HL-60/S4 (cell line): ENCODE measurements at regions not wholly inside any gene's neighbourhood (a gene's known extent, or its start where the extent isn't known, plus 50 kb on each side); places are given as distances from the start of the nearest gene placed in this dataset.

Experiments used
- in situ Hi-C: fragments of 300-500 bp; cut with MboI; formaldehyde crosslinking; loops from 2 replicates; pipeline ENCODE4 v1.14.3; 2022; ENCODE audit warnings: low sequenced_read_pairs

DNA sequence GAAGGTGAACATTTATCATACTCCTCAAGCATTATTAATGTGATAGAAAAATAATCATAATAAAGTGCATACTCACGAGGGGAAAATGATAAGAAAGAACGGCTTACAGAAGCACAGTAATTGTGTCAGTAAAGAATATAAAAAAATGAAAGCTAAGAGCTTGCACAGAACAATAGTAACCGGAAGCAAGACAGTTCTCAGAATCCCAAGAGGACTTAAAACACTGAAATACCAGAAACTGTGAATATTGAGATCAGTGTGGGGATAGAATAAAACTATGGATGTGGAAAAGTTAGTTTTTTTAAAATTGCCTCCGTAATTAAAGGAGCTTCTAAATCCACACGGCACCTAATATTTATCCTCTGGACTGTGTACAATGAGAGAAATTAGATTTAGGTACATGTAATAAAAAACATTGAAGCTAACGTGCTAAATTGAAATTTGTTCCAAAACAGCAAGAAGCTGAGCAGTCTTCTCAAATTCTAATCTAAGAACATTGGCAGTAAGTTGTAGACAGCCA lies 482.7 kb downstream of the SLITRK6 start:
- in situ Hi-C loops, result no loop called here

DNA sequence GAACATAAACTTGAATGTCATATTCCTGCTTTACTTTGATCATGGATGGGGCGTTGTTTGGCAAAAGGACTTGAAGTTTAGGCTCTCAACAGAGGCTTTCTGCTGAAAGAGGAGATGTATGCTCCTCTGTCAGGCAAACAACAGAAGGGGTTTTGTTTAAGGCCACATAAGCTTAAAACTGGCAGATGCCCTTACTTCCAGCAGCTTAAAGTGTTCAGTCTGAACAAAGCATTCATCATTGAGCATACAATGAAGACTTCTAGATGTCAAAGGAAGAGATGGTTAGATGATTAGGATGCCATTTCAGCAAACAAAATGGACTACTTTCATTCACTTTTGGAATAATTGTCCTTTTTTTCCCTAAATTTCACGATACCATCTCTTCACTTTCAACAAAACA lies 484.5 kb downstream of the SLITRK6 start:
- in situ Hi-C loops, result no loop called here

DNA sequence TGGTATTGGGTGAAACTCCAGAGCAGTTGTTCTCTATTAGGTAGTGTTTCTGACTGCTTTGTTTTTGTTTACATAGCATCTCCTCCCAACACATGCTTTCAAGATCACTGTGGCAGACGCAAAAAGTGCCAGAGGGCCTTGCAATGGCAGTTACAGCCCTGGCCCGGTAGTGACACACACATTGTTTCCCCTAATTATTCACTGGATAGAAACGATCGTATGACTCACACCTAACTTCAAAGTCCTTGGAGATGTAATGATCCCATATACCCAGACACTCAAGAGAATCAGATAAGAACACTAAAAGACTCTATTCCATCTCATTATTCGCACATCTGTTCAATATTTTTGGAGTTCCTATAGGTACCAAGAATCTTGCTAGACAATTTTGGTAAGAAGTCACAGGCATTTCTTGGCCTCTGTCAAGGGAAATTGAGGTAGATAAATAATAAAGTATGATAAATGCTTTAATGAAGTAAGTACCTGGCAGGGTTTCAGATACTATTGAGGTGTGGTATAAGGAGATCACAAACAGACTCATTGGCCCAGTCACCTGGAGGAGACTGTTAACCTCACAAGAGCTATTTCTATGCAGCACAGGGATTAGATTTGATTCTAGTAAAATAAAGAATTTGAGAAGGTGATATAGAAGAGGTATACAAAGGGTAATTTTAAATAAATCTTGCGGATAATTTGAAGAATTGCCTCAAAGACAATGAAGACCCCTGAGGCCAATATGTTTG lies 485.3 kb downstream of the SLITRK6 start:
- in situ Hi-C loops, result no loop called here

DNA sequence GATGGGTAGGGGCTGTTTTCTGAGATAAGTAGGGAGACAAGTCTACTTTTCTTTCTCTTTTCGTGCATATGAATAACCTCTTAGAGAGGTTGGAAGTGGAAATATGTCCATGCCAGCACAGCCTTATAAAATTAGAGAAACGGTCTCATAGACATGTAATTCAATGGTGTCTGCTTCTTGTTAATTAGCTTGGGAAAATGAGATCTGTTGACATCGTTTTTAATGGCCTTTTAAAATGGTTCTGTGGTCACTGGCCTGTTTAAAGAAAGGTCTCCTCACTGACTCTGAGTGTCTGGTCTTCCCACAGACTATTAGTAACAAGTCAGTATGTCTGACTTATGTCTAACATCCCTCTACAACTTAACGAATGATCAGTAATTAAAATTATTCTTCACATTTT lies 487.1 kb downstream of the SLITRK6 start:
- in situ Hi-C loops, result no loop called here

DNA sequence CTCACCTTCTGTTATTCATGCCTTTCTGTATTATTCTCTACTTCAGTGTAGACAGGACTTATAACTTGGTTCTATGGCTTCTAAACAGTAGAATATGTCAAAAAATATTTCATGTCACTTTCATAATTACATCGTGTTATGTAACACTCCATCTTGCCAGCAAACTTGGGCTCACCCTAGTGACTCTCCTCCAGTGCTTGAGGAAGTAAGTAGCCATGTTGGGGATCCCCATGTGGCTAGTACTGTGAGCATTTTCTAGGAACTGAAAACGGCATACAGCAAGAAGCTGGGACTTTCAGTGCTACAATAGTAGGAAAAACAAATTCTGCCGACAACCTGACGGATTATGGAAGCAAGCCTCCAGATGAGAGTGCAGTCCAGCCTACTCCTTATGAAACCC lies 495.6 kb downstream of the SLITRK6 start:
- in situ Hi-C loops, result no loop called here

DNA sequence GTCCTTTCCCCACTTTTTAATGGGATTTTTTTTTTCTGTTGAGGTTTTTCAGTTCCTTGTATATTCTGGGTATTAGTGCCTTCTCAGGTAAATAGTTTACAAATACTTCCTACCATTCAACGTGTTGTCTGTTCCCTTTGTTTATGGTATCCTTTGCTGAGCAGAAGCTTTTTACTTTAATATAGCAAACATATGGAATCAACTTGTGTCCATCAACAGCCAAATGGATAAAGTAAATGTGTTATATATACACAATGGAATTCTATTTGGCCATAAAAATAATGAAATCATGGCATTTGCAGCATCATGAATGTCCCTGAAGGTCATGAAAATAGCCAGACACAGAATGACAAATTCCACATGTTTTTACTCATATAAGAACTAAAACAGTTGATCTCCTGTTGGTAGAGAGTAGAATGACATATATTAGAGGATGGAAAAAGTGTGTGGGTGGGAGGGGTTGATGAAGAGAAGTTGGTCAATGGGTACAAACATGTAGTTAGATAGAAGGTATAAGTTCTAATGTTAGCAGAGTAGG lies 500.8 kb downstream of the SLITRK6 start:
- in situ Hi-C loops, result no loop called here

DNA sequence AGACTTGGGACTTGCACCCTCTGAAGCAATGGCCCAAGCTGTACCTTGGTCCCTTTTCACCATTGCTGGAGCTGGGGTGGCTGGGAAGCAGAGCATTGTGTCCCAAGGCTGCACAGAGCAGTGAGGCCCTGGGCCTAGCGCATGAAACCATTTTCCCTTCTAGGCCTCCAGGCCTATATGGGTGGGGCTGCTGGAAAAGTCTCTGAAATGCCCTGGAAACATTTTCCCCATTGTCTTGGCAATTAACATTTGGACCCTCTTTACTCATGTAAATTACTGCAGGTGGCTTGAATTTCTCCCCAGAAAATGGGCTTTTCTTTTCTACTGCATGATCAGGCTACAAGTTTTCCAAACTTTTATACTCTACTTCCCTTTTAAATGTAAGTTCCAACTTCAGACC lies 510.5 kb downstream of the SLITRK6 start:
- in situ Hi-C loops, result no loop called here

DNA sequence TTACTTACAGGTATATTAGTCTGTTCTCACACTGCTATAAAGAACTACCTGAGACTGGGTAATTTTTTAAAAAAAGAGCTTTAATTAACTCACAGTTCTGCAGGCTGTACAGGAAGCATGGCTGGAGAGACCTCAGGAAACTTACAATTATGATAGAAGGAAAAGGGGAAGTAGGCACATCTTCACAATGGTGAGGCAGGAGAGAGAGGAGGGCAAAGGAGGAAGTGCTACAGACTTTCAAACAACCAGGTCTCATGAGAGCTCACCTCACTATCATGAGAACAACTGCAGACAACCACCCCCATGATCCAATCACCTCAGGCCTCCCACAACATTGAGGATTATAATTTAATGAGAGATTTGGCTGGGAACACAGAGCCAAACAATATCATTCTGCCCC lies 511.7 kb downstream of the SLITRK6 start:
- in situ Hi-C loops, result no loop called here

DNA sequence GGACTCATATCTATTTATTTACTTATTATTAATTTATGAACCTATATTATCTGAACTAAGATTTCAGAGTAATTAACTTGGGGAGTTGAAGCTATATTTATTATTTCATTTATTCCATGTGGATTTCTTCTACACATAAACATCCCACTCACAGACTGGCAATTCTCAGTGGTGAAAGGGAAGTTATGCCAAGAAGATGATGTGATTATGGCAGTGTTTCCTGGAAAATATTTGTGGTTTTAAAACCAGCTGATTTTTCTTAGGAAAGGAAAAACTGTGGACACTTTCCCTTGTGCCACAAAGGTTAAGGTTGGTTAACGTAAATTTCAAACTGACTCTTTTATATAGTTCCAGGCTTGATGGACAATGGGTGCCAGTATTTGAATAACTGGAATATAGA lies 513.1 kb downstream of the SLITRK6 start:
- in situ Hi-C loops, result no loop called here

DNA sequence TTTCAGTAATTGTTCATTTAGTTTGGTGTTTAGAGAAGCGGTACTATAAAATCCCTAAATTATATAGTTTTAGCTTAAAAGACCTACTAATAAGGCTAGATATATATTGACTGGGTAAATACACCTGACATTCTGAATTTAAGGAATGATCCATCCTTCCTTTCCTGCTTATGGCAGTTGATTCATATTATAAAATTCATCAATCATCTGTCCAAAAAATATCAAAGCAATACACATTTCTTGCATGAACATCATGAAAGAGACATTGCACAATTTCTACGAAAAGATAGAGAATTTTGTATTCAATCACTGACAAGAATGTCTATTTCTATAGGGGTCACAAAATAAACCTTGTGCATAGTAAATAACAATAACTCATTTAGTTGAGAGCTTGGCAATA lies 514.9 kb downstream of the SLITRK6 start:
- in situ Hi-C loops, result no loop called here

DNA sequence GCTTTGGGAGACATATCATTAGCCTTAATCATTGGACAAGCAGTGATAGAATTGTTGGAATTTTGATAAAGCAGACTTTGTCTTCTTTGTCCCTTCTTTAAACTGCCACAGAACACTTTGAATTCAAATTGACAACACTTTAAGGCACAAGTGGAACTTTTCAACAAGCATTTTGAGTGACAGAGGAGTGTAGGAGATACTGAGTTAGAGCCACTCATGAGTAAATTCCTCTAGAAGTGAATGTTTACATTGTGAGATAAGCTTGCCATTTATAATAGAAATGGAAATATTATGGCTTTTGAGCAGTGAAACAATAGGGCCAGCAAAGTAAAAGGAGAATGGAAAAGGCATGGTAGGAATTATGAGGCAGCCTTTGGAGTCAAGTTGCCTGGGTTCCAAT lies 515.8 kb downstream of the SLITRK6 start:
- in situ Hi-C loops, result no loop called here

DNA sequence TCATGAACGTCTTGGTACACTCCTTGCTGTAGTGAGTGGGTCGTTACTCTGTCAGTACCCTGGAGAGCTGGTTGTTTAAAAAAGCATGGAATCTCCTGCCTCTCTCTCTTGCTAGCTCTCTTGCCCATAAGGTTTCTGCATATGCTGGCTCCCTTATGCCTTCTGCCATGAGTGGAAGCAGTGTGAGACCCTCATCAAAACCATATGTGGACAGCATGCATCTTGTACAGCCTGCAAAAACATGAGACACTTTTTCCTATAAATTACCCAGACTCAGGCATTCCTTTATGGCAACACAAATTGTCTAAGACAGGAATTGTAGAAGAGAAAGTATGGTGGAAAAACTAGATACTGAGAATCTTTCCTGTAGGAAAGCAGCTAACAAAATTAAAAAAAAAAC lies 516.3 kb downstream of the SLITRK6 start:
- in situ Hi-C loops, result no loop called here

DNA sequence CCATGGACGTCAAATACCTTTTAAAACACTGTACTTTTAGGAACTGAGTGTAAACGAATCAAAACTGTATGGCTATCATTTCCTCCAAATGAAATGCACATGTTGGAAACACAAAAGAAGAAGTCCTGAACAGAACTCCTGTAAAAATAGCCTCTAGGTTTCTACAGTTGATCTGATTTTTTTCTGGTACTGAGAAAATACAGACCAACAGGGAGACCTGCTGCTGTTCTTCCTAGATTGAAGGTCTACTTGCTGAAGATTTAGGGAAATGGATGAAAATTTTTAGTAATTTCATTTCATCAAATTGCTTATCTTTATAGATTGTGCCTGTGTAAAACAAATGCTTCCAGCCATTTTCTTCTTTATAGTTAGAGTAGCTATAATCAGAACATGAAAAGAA lies 520.4 kb downstream of the SLITRK6 start:
- in situ Hi-C loops, result no loop called here

DNA sequence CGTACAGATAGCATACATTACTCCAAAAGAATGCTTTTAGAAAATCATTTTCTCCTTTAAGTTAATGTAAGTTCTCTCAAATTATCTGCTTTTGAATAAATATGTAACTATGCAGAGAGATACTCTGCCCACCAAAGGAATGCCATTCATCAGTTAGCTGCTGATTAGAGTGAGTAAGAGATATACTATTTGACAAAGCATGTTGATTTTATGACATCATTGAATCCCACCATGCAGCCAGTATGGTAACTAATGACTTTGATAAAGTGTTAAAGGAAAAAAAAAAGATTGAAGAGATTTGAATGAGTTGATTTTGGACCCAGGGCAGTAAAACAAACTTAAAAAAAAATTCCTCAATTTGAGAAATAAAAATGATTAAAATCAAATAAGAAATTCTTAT lies 521.5 kb downstream of the SLITRK6 start:
- in situ Hi-C loops, result no loop called here

DNA sequence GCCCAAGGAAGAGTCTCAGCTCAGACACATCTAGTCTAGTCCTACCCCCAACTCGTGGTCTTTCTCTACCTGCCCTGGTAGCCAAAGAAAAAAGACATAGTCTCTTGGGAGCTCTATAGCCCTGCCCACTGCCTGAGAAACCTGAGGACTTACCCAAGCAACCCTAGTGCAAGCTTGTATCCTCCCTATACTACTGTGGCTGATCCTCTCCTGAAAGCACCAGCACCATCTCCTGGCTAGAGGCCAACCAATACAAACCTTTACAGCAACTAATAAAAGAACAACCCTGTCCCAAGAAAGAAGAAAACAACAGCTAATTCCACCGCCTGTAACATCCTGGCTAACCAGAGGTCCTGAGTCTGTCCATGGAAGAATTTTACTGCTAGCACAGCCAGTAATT lies 532.4 kb downstream of the SLITRK6 start:
- in situ Hi-C loops, result no loop called here

DNA sequence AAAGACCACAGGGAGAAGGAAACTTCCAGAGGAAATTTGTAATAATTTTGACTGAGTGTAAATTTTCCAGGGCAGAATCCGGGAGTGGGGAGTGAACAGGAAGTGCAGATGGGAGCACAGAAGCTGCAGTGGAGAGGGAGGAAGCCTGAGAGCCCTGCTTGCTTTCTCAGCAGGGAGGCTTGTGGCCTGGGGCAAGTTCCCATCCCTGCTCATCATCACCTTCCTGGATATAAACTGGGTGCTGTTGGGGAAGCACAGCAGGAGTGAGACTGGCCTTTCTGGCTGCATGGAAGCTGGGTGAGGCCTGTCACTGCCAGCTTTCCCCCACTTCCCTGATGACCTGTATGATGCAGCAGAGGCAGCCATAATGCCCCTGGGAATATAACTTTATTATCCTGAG lies 532.9 kb downstream of the SLITRK6 start:
- in situ Hi-C loops, result no loop called here

DNA sequence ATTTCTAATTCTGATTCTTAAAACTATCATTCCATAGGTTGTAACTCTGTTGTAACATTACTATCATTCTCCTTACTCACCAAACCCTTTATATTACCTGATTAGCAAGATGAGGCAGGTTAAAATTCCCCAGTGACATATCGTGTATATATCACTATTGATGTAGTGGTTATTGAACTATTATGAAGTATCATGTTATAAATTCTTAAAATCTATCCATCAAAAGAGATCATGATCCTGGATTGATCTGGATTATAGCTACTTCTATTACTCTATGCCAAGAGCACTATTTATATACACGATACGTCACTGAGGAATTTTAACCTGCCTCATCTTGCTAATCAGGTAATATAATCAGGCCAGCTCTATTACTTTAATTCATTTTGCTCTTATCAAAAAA lies 533.9 kb downstream of the SLITRK6 start:
- in situ Hi-C loops, result no loop called here

DNA sequence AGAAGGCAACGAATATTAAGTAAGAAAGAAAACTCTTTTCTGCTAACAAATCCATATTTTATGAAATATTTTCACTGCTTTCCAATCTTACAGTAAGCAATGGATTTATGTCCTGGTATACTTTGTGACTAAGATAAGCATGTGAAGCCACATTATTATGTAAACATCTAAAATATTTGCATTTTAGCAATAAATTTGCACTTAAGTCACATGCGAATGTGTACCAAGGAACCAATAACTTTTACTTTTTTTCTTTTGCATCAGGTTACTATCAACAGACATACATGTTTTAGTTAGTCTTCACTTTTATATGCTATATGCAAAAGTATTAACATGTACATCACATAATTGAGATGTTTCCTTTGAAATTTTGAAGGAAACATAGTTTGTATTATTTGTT lies 536.7 kb downstream of the SLITRK6 start:
- in situ Hi-C loops, result no loop called here

DNA sequence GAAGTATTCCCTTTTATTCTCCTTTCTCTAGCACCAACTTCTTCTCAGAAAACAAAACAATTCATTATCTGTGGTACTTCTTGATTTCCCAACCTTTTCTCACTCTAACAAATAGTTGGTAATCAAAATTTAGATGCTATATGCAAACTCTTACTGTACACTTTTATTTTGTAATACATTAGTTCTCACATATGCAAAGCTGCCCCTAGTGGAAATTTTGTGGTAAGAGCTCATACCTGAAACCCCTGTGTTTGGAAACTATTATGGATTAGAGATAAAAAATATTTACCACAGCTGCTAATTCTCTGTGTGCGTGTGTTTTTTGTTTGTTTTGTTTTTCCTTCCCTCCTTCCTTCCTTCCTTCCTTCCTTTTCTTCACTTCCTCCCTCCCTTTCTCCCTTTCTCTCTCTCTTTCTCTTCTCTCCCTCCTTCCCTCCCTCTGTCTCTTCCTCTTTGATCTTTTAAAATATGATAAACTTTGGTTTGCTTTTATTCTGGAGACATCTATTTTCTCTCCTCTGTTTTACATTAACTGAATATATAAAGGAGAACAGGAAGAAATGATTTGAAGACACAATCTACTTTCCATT lies 537.4 kb downstream of the SLITRK6 start:
- in situ Hi-C loops, result no loop called here

DNA sequence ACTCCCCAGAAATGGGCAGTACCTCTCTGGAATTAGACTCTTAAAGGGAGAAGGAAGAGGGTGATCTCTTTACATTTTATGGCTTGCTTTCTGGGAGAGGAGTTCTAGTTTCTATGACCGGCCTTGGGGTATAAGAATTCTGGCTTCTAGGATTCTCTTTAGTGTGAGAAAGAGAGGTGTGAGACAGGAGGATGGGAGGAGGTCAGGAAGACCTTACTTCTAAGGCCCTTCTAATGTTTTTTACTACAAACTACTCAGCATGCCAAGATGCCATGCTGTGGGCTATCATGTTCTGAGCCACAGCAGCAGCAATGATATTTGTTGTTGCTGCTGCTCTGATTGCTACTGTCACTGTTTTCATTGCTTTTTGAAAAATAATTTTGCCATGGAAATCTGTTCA lies 538.3 kb downstream of the SLITRK6 start:
- in situ Hi-C loops, result no loop called here

DNA sequence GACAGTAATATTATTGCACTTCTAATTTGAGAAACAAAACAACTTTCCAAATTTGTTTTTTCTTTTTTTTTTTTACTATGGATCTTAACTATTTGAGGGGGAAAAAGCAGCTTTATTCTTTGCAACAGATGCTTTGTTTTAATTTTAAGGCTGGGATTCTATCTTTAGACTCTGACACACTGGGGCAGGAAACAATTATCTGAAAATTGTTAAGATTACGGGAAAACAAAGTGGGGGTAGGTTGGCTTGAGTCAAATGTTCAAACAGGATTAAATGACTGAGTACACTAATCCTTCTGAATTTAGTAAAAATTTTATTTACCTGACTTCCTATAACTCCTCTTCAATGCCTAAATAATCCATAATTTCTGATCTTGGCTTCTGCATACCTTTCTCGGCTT lies 543.2 kb downstream of the SLITRK6 start:
- in situ Hi-C loops, result no loop called here

DNA sequence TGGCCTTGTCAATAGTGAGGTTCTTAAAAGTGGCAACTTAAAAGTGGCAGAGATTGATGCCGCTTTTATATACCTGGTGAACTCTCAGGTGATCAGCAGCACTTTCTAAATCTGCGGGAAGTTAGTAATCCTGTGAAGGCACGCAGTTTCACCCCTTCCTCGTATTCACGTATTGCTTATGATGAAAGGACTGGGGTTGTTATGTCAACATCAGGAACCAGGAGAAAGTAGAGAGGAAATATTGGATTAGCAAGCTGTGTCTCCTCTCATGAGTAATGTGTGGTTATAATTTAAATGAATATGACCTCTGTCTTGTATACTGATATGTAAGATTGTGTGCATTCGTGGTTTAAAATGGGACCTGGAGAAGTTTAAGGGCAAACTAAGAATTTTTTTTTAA lies 544.6 kb downstream of the SLITRK6 start:
- in situ Hi-C loops, result no loop called here

DNA sequence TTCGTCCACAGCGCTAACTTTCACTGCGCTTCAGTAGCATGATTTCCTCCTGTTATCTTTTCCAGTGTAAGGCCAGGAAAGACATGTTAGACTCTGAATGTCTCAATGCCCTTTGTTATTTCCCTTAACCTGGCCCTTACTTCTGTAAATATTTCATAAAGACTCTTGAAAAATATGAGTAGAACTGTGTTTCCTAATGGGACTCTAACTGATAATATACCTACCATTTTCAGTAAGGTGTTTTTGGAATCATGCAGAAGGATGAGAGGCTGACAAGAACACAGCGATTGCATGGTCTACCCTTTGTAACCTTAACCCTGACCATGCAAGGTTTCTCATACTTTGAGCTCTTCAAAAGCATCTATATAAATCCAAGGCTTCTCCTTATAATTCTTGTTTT lies 550.1 kb downstream of the SLITRK6 start:
- in situ Hi-C loops, result no loop called here
